Astrocyte of the spinal cord (primary cell): ENCODE measurements at regions not wholly inside any gene's neighbourhood (a gene's known extent, or its start where the extent isn't known, plus 50 kb on each side); places are given as distances from the start of the nearest gene placed in this dataset.

Experiments used
- DNase-seq: peaks from one replicate; pipeline ENCODE4 v3.0.0; 2011; ENCODE audit warnings: low read depth, low spot score
- H3K4me3 ChIP-seq: 2 replicates; pipeline ENCODE4 v1.5.1; 2011; ENCODE audit warnings: low read depth, mild to moderate bottlenecking, low read length, moderate library complexity
- CTCF ChIP-seq: IDR thresholded peaks from 2 replicates; pipeline ENCODE4 v1.5.1; 2012; ENCODE audit warnings: low read depth, mild to moderate bottlenecking, low read length, inconsistent platforms
- in situ Hi-C: cut with HindIII; loops from 2 replicates; pipeline ENCODE4 v1.10.0; 2017; ENCODE audit warnings: low sequenced_read_pairs

- no peak overlapping the region for H3K4me3 ChIP-seq
- no peak for TF ChIP-seq CTCF
- no peak for DNase-seq
- in situ Hi-C loops: no loop called here
Observed at GRCh38 chr12:38154096-38155019, 162.2 kb upstream of the ALG10B start.

- no peak for TF ChIP-seq CTCF
- no peak overlapping the region for H3K4me3 ChIP-seq
- in situ Hi-C loops: no loop called here
- no peak for DNase-seq
Observed at GRCh38 chr12:38155020-38155395, 161.6 kb upstream of the ALG10B start.

GRCh38 chr12:38155526-38156496 is 160.8 kb upstream of the ALG10B start:
- no peak for TF ChIP-seq CTCF
- in situ Hi-C loops: no loop called here
- no peak for DNase-seq
- no peak overlapping the region for H3K4me3 ChIP-seq

- TF ChIP-seq CTCF: no peak
- DNase-seq: no peak
- no peak overlapping the region for H3K4me3 ChIP-seq
- in situ Hi-C loops: no loop called here
Observed at GRCh38 chr12:38156497-38157245, 159.9 kb upstream of the ALG10B start.

- DNase-seq: no peak
- TF ChIP-seq CTCF: no peak
- no peak overlapping the region for H3K4me3 ChIP-seq
- in situ Hi-C loops: no loop called here
Observed at GRCh38 chr12:38157274-38157932, 159.2 kb upstream of the ALG10B start.

GRCh38 chr12:38157933-38158401 is 158.6 kb upstream of the ALG10B start:
- DNase-seq: no peak
- in situ Hi-C loops: no loop called here
- TF ChIP-seq CTCF: no peak
- no peak overlapping the region for H3K4me3 ChIP-seq
